SK-N-SH (cell line): ENCODE measurements at regions not wholly inside any gene's neighbourhood (a gene's known extent, or its start where the extent isn't known, plus 50 kb on each side); places are given as distances from the start of the nearest gene placed in this dataset.

ENCODE experiments used
- CTCF ChIA-PET: fragments of 300-600, 350-600 bp; formaldehyde crosslinking; extraction: SDS; loops from one replicate; lab custom pipeline; 2021; lab: Yijun Ruan, JAX
- POLR2A ChIA-PET: fragments of 350-600 bp; sonication (Branson Sonifier 250); formaldehyde crosslinking; extraction: SDS; loops from one replicate; lab custom pipeline; 2020; ENCODE audit warnings: antibody characterized with exemption, inconsistent platforms; lab: Yijun Ruan, JAX
- DNase-seq: peaks from one replicate; pipeline ENCODE4 v3.0.0; 2012
- H2AFZ ChIP-seq: fragments of 200-600 bp; sonication (generic); 2 replicates; pipeline ENCODE4 v1.8.1; 2016; ENCODE audit warnings: antibody characterized with exemption, mild to moderate bottlenecking, low read depth
- H3F3A ChIP-seq: fragments of 200-600 bp; sonication (generic); replicated peaks from 2 replicates; pipeline ENCODE3; 2016; ENCODE audit warnings: antibody characterized with exemption, mild to moderate bottlenecking; ENCODE audit not compliant: insufficient read depth
- H3K27ac ChIP-seq, 2 experiments: fragments of 200-500 bp in 1 of 2; fragments of 200-600 bp in 1 of 2; sonication (Bioruptor generic) in 1 of 2; sonication (generic), shearing (Covaris generic) in 1 of 2; 2 replicates each; pipeline versions ENCODE4 v1.5.1 to v1.6.1; 2014 to 2016; ENCODE audit warnings: low read depth in 2 of 2, inconsistent platforms in 1 of 2, low read length in 1 of 2, mild to moderate bottlenecking in 1 of 2, mixed read lengths in 1 of 2
- H3K27me3 ChIP-seq: fragments of 200-600 bp; sonication (generic), shearing (Covaris generic); 2 replicates; pipeline ENCODE4 v1.6.1; 2016; ENCODE audit warnings: mixed run types; ENCODE audit not compliant: insufficient read depth
- H3K36me3 ChIP-seq, 2 experiments: fragments of 200-500 bp in 1 of 2; fragments of 200-600 bp in 1 of 2; sonication (Bioruptor generic) in 1 of 2; sonication (generic) in 1 of 2; replicated peaks in 1 of 2; 2 replicates each; pipeline versions ENCODE3 to v1.5.1; 2014 to 2016; ENCODE audit warnings: low read length in 1 of 2, mild to moderate bottlenecking in 1 of 2; ENCODE audit not compliant: insufficient read depth in 2 of 2, control insufficient read depth in 1 of 2
- H3K4me1 ChIP-seq, 2 experiments: fragments of 200-500 bp in 1 of 2; fragments of 200-600 bp in 1 of 2; sonication (Bioruptor generic) in 1 of 2; sonication (generic), shearing (Covaris generic) in 1 of 2; 2 replicates each; pipeline versions ENCODE4 v1.5.1 to v1.6.1; 2014 to 2016; ENCODE audit warnings: low read depth in 1 of 2, low read length in 1 of 2, mixed run types in 1 of 2; ENCODE audit not compliant: insufficient read depth in 2 of 2, control insufficient read depth in 1 of 2
- H3K4me2 ChIP-seq: fragments of 200-600 bp; sonication (generic), shearing (Covaris generic); 2 replicates; pipeline ENCODE4 v1.6.1; 2017; ENCODE audit warnings: mixed run types
- H3K4me3 ChIP-seq, 2 experiments: fragments of 200-500 bp in 1 of 2; fragments of 200-600 bp in 1 of 2; sonication (Bioruptor generic) in 1 of 2; sonication (generic), shearing (Covaris generic) in 1 of 2; 2 replicates each; pipeline versions ENCODE4 v1.5.1 to v1.8.1; 2014 to 2016; ENCODE audit warnings: low read depth in 2 of 2, inconsistent platforms in 1 of 2, low read length in 1 of 2, mild to moderate bottlenecking in 1 of 2, mixed read lengths in 1 of 2, moderate library complexity in 1 of 2
- H3K79me2 ChIP-seq: fragments of 200-600 bp; sonication (generic); 2 replicates; pipeline ENCODE4 v1.8.1; 2017; ENCODE audit warnings: mild to moderate bottlenecking; ENCODE audit not compliant: insufficient read depth
- H3K9ac ChIP-seq: fragments of 200-600 bp; sonication (generic); 2 replicates; pipeline ENCODE4 v1.6.1; 2017; ENCODE audit warnings: mixed run types
- H3K9me2 ChIP-seq: fragments of 200-600 bp; sonication (generic); 2 replicates; pipeline ENCODE4 v1.6.1; 2017; ENCODE audit warnings: mixed run types
- H3K9me3 ChIP-seq: fragments of 200-600 bp; sonication (generic); 2 replicates; pipeline ENCODE4 v1.6.1; 2017; ENCODE audit warnings: mixed run types, mild to moderate bottlenecking, moderate library complexity
- H4K20me1 ChIP-seq: fragments of 200-600 bp; sonication (generic); 2 replicates; pipeline ENCODE4 v1.6.1; 2017; ENCODE audit warnings: mild to moderate bottlenecking, mixed run types; ENCODE audit not compliant: insufficient read depth
- CHD2 ChIP-seq: fragments of 150-350 bp; IDR thresholded peaks from 2 replicates; pipeline ENCODE4 v1.6.1; 2018; ENCODE audit warnings: low read length; ENCODE audit not compliant: partially characterized antibody
- ELF1 ChIP-seq: IDR thresholded peaks from 2 replicates; pipeline ENCODE4 v1.4.0; 2012
- EP300 ChIP-seq, 2 experiments: IDR thresholded peaks; 2 replicates each; pipeline versions ENCODE4 v1.4.0 to v1.6.1; 2012; ENCODE audit warnings: borderline replicate concordance in 1 of 2, low read depth in 1 of 2, low read length in 1 of 2
- EZH2phosphoT487 ChIP-seq: fragments of 200-600 bp; sonication (generic); IDR thresholded peaks from 2 replicates; pipeline ENCODE4 v1.6.1; 2017; ENCODE audit warnings: low read depth, mixed run types, mild to moderate bottlenecking, antibody characterized with exemption, moderate library complexity, borderline replicate concordance
- FOSL2 ChIP-seq: IDR thresholded peaks from 2 replicates; pipeline ENCODE4 v1.4.0; 2012; ENCODE audit warnings: low read depth, mild to moderate bottlenecking, moderate library complexity, borderline replicate concordance
- GABPA ChIP-seq: IDR thresholded peaks from 2 replicates; pipeline ENCODE4 v1.4.0; 2012; ENCODE audit warnings: low read depth, mild to moderate bottlenecking
- GATA2 ChIP-seq: sonication (generic); formaldehyde crosslinking; IDR thresholded peaks from 2 replicates; pipeline ENCODE4 v1.5.0; 2020; ENCODE audit warnings: mild to moderate bottlenecking, missing genetic modification reagents
- NFIC ChIP-seq: IDR thresholded peaks from 2 replicates; pipeline ENCODE4 v1.4.0; 2012; ENCODE audit warnings: borderline replicate concordance
- NRF1 ChIP-seq: IDR thresholded peaks from 2 replicates; pipeline ENCODE4 v1.6.1; 2012; ENCODE audit warnings: low read depth, mild to moderate bottlenecking, low read length
- RAD21 ChIP-seq: IDR thresholded peaks from 2 replicates; pipeline ENCODE4 v1.6.1; 2012; ENCODE audit warnings: mild to moderate bottlenecking, low read length
- RCOR1 ChIP-seq: fragments of 150-350 bp; IDR thresholded peaks from 2 replicates; pipeline ENCODE4 v1.6.1; 2017; ENCODE audit warnings: antibody characterized with exemption, low read length
- TAF1 ChIP-seq: IDR thresholded peaks from 2 replicates; pipeline ENCODE4 v1.6.1; 2012; ENCODE audit warnings: low read depth, mild to moderate bottlenecking, low read length, moderate library complexity, borderline replicate concordance
- TEAD4 ChIP-seq: IDR thresholded peaks from 2 replicates; pipeline ENCODE4 v1.4.0; 2012; ENCODE audit warnings: mild to moderate bottlenecking, borderline replicate concordance; ENCODE audit not compliant: insufficient read depth
- WGBS: methylation state at CpG from one replicate; pipeline ENCODE4 v1.1.6; 2017; ENCODE audit warnings: low lambda C conversion rate; 5-methylcytosine and 5-hydroxymethylcytosine counted together
- TF ChIP-seq, protein P1 (sequence below): IDR thresholded peaks from 2 replicates; pipeline ENCODE4 v1.4.0; 2012; ENCODE audit warnings: low read depth, borderline replicate concordance
- TF ChIP-seq, protein P2 (sequence below): fragments of 150-350 bp; IDR thresholded peaks from 2 replicates; pipeline ENCODE4 v1.6.1; 2017; ENCODE audit warnings: antibody characterized with exemption, low read length, low read depth, borderline replicate concordance
- TF ChIP-seq, protein P3 (sequence below): fragments of 150-350 bp; IDR thresholded peaks from 2 replicates; pipeline ENCODE4 v1.6.1; 2016; ENCODE audit warnings: mild to moderate bottlenecking, low read depth, low read length
- TF ChIP-seq, protein P4 (sequence below): IDR thresholded peaks from 2 replicates; pipeline ENCODE4 v1.4.0; 2012; ENCODE audit warnings: low read depth, borderline replicate concordance
- TF ChIP-seq, protein P5 (sequence below): IDR thresholded peaks from 2 replicates; pipeline ENCODE4 v1.4.0; 2012; ENCODE audit warnings: low read depth
- TF ChIP-seq, protein P6 (sequence below): IDR thresholded peaks from 2 replicates; pipeline ENCODE4 v1.6.1; 2012; ENCODE audit warnings: mild to moderate bottlenecking, low read depth, low read length, moderate library complexity

DNA sequence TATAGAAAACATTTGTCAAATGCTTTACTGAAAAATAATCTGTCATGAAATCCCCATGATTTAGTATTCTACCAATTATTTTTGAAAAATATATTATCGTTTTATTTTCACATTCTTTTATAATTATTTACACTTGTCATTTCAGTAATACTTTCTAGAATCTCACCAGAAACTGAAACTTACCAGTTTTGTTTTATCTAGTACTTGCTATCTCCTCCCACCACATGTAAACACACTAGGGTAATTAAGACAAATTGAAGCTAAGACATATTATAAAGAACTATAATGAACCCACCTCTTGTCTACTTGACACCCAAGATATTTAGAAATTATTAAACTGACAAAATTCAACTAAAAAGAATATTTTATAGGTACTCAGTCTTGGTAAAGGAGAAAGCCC lies 51.5 kb upstream of the GRM3 start:
- TF ChIP-seq NRF1 (no peak), ELF1 (no peak), FOSL2 (no peak), GATA2 (CRISPR knock-in tag) (no peak)
- ChIA-PET POLR2A (no interaction called here), CTCF (no interaction called here)

DNA sequence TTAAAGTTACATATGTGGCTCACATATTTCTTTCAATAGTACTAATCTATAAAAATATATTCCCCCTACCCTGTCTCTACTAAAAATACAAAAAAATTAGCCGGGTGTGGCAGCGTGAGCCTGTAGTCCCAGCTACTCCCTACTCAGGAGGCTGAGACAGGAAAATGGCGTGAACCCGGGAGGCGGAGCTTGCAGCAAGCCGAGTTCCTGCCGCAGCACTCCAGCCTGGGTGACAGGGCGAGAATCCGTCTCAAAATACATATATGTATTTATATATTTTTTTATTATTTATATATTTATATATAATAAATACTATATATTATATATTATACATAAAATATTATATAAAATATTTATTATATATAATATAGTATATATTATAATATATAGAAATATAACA lies 69.7 kb upstream of the GRM3 start:
- no peaks in the 10 kb centered on the region for H3K9me2 ChIP-seq
- ChIA-PET CTCF (no interaction called here), POLR2A (no interaction called here)
- no peaks in the 10 kb centered on the region for H3K9me3 ChIP-seq
- no peak overlapping the region for H3K4me3 ChIP-seq
- no peaks in the 10 kb centered on the region for H3K36me3 ChIP-seq
- 56% methylated on average over 9 of the region's 9 CpGs for WGBS
- H4K20me1 ChIP-seq, result no peaks in the 10 kb centered on the region
- no peak for TF ChIP-seq ELF1
- no peak for TF ChIP-seq TAF1
- no peak for TF ChIP-seq TEAD4
- TF ChIP-seq GABPA, result no peak
- TF ChIP-seq NFIC, result no peak
- TF ChIP-seq, protein P1, sequence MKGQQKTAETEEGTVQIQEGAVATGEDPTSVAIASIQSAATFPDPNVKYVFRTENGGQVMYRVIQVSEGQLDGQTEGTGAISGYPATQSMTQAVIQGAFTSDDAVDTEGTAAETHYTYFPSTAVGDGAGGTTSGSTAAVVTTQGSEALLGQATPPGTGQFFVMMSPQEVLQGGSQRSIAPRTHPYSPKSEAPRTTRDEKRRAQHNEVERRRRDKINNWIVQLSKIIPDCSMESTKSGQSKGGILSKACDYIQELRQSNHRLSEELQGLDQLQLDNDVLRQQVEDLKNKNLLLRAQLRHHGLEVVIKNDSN, result no peak
- no peak for TF ChIP-seq RAD21
- TF ChIP-seq, protein P2, sequence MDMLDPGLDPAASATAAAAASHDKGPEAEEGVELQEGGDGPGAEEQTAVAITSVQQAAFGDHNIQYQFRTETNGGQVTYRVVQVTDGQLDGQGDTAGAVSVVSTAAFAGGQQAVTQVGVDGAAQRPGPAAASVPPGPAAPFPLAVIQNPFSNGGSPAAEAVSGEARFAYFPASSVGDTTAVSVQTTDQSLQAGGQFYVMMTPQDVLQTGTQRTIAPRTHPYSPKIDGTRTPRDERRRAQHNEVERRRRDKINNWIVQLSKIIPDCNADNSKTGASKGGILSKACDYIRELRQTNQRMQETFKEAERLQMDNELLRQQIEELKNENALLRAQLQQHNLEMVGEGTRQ, result no peak
- TF ChIP-seq GATA2 (CRISPR knock-in tag), result no peak
- TF ChIP-seq, protein P3, sequence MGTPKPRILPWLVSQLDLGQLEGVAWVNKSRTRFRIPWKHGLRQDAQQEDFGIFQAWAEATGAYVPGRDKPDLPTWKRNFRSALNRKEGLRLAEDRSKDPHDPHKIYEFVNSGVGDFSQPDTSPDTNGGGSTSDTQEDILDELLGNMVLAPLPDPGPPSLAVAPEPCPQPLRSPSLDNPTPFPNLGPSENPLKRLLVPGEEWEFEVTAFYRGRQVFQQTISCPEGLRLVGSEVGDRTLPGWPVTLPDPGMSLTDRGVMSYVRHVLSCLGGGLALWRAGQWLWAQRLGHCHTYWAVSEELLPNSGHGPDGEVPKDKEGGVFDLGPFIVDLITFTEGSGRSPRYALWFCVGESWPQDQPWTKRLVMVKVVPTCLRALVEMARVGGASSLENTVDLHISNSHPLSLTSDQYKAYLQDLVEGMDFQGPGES, result no peak
- TF ChIP-seq, protein P4, sequence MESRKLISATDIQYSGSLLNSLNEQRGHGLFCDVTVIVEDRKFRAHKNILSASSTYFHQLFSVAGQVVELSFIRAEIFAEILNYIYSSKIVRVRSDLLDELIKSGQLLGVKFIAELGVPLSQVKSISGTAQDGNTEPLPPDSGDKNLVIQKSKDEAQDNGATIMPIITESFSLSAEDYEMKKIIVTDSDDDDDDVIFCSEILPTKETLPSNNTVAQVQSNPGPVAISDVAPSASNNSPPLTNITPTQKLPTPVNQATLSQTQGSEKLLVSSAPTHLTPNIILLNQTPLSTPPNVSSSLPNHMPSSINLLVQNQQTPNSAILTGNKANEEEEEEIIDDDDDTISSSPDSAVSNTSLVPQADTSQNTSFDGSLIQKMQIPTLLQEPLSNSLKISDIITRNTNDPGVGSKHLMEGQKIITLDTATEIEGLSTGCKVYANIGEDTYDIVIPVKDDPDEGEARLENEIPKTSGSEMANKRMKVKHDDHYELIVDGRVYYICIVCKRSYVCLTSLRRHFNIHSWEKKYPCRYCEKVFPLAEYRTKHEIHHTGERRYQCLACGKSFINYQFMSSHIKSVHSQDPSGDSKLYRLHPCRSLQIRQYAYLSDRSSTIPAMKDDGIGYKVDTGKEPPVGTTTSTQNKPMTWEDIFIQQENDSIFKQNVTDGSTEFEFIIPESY, result no peak
- no peak for TF ChIP-seq EP300 (IDR thresholded peaks at IDR 0.05; ENCODE audit: borderline replicate concordance in 1 of 2, low read depth in 1 of 2, low read length in 1 of 2)
- TF ChIP-seq, protein P5, sequence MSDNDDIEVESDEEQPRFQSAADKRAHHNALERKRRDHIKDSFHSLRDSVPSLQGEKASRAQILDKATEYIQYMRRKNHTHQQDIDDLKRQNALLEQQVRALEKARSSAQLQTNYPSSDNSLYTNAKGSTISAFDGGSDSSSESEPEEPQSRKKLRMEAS, result no peak
- no peak for TF ChIP-seq EZH2phosphoT487
- TF ChIP-seq CHD2, result no peak
- TF ChIP-seq, protein P6, sequence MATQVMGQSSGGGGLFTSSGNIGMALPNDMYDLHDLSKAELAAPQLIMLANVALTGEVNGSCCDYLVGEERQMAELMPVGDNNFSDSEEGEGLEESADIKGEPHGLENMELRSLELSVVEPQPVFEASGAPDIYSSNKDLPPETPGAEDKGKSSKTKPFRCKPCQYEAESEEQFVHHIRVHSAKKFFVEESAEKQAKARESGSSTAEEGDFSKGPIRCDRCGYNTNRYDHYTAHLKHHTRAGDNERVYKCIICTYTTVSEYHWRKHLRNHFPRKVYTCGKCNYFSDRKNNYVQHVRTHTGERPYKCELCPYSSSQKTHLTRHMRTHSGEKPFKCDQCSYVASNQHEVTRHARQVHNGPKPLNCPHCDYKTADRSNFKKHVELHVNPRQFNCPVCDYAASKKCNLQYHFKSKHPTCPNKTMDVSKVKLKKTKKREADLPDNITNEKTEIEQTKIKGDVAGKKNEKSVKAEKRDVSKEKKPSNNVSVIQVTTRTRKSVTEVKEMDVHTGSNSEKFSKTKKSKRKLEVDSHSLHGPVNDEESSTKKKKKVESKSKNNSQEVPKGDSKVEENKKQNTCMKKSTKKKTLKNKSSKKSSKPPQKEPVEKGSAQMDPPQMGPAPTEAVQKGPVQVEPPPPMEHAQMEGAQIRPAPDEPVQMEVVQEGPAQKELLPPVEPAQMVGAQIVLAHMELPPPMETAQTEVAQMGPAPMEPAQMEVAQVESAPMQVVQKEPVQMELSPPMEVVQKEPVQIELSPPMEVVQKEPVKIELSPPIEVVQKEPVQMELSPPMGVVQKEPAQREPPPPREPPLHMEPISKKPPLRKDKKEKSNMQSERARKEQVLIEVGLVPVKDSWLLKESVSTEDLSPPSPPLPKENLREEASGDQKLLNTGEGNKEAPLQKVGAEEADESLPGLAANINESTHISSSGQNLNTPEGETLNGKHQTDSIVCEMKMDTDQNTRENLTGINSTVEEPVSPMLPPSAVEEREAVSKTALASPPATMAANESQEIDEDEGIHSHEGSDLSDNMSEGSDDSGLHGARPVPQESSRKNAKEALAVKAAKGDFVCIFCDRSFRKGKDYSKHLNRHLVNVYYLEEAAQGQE, result no peak
- no peak for TF ChIP-seq RCOR1
- H3K27ac ChIP-seq, result no peak overlapping the region
- DNase-seq, result no peak
- no peak overlapping the region for H3K9ac ChIP-seq
- H2AFZ ChIP-seq, result peak overlapping the region; percentile 62
- no peaks in the 10 kb centered on the region for H3K79me2 ChIP-seq
- H3F3A ChIP-seq, result no peaks in the 10 kb centered on the region
- H3K27me3 ChIP-seq, result no peaks in the 10 kb centered on the region
- H3K4me2 ChIP-seq, result no peak overlapping the region
- H3K4me1 ChIP-seq, result no peaks in the 10 kb centered on the region

More for the DNA sequence above, 51.5 kb upstream of the GRM3 start:
- H2AFZ ChIP-seq, result no peak overlapping the region
- H3K4me1 ChIP-seq, result no peaks in the 10 kb centered on the region
- H3K27ac ChIP-seq, result no peak overlapping the region
- no peaks in the 10 kb centered on the region for H3K27me3 ChIP-seq
- H3F3A ChIP-seq, result no peaks in the 10 kb centered on the region
- no peaks in the 10 kb centered on the region for H3K79me2 ChIP-seq
- no peak for DNase-seq
- H3K4me2 ChIP-seq, result no peak overlapping the region
- H3K9me3 ChIP-seq, result no peaks in the 10 kb centered on the region
- H3K4me3 ChIP-seq, result no peak overlapping the region
- 0% methylated on average over 1 of the region's 1 CpG for WGBS
- no peaks in the 10 kb centered on the region for H4K20me1 ChIP-seq
- H3K36me3 ChIP-seq, result no peaks in the 10 kb centered on the region
- H3K9me2 ChIP-seq, result no peaks in the 10 kb centered on the region
- no peak overlapping the region for H3K9ac ChIP-seq
